ENCODE measurements at regions not wholly inside any gene's neighbourhood (a gene's known extent, or its start where the extent isn't known, plus 50 kb on each side); places are given as distances from the start of the nearest gene placed in this dataset.

DNA sequence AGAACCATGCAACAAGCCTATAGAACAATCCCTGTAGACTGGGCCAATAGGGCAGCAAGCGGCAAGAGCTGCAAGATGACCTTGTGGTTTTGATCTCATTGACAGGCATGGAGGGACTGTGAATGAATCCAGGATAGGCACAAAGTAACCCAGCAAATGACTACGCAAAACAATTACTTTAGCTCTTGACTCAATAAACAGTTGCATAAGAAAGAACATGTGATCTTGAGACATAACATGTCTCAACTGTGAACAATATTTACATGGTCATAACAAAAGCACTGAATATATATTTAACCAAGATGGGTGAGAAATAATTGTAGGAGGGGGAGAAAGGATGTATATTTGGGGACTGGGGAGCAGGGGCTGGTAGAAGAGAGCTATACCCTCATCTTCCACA, 313.7 kb upstream of the CDH5 start:
- TF ChIP-seq, protein P1, sequence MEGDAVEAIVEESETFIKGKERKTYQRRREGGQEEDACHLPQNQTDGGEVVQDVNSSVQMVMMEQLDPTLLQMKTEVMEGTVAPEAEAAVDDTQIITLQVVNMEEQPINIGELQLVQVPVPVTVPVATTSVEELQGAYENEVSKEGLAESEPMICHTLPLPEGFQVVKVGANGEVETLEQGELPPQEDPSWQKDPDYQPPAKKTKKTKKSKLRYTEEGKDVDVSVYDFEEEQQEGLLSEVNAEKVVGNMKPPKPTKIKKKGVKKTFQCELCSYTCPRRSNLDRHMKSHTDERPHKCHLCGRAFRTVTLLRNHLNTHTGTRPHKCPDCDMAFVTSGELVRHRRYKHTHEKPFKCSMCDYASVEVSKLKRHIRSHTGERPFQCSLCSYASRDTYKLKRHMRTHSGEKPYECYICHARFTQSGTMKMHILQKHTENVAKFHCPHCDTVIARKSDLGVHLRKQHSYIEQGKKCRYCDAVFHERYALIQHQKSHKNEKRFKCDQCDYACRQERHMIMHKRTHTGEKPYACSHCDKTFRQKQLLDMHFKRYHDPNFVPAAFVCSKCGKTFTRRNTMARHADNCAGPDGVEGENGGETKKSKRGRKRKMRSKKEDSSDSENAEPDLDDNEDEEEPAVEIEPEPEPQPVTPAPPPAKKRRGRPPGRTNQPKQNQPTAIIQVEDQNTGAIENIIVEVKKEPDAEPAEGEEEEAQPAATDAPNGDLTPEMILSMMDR (IDR thresholded peaks at IDR 0.05; ENCODE audit: insufficient read depth, low read depth, low read length, missing control alignments): no peak
- no peak for DNase-seq (ENCODE audit: low read depth)
- H3K4me3 ChIP-seq (ENCODE audit: low read depth, low read length): no peak overlapping the region

- DNase-seq (ENCODE audit: low read depth): no peak
- no peak overlapping the region for H3K4me3 ChIP-seq (ENCODE audit: low read depth, low read length)
- TF ChIP-seq, protein P1 (IDR thresholded peaks at IDR 0.05; ENCODE audit: insufficient read depth, low read depth, low read length, missing control alignments): no peak
Observed at GRCh38 chr16:66050991-66051390, 315.5 kb upstream of the CDH5 start.

GRCh38 chr16:66049865-66050264, 316.6 kb upstream of the CDH5 start:
- no peak overlapping the region for H3K4me3 ChIP-seq (ENCODE audit: low read depth, low read length)
- DNase-seq (ENCODE audit: low read depth): no peak
- TF ChIP-seq, protein P1 (IDR thresholded peaks at IDR 0.05; ENCODE audit: insufficient read depth, low read depth, low read length, missing control alignments): no peak

DNA sequence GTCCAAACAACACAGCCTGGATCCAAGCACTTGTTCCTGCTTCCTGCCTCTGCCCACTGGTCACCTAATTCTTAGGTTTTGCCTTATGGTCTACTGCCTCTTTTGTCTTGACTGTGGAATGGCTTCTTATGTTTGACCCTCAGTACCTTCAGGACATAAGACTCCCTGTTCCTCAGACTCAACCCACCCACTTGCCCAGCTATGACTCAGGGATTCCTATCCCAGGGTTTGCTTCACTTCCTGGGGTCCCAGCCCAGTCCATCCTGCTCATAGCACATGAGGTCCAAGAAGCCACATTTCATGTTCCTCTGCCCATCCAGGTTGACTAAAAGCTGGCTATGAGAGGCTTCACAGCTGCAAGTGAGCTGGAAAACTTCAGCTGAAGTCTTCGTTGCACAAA, 320.9 kb upstream of the CDH5 start:
- TF ChIP-seq, protein P1 (IDR thresholded peaks at IDR 0.05; ENCODE audit: insufficient read depth, low read depth, low read length, missing control alignments): no peak
- DNase-seq (ENCODE audit: low read depth): no peak
- no peak overlapping the region for H3K4me3 ChIP-seq (ENCODE audit: low read depth, low read length)

- no peak for DNase-seq (ENCODE audit: low read depth)
- TF ChIP-seq, protein P1 (IDR thresholded peaks at IDR 0.05; ENCODE audit: insufficient read depth, low read depth, low read length, missing control alignments): no peak
- no peak overlapping the region for H3K4me3 ChIP-seq (ENCODE audit: low read depth, low read length)
Observed at GRCh38 chr16:66044556-66044955, 321.9 kb upstream of the CDH5 start.

DNA sequence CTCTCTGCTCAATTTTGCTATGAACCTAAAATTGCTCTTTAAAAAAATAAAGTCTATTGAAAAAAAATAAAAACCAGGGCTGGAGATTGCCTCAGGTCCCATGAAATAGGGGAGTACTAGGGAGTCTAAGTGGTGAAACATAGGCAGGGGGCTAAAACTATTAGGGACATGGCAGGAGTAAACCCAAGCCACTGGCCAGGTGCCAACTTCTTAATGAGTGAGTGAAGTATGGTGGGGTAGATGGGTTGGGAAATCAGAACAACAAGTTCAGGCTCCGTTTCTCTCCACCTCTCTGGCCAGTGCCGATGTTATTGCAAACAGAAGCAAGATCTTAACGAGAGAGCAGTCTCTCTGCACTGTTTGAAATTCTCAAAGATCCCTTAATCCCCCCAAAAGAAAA, 322.4 kb upstream of the CDH5 start:
- no peak overlapping the region for H3K4me3 ChIP-seq (ENCODE audit: low read depth, low read length)
- TF ChIP-seq, protein P1 (IDR thresholded peaks at IDR 0.05; ENCODE audit: insufficient read depth, low read depth, low read length, missing control alignments): no peak

DNA sequence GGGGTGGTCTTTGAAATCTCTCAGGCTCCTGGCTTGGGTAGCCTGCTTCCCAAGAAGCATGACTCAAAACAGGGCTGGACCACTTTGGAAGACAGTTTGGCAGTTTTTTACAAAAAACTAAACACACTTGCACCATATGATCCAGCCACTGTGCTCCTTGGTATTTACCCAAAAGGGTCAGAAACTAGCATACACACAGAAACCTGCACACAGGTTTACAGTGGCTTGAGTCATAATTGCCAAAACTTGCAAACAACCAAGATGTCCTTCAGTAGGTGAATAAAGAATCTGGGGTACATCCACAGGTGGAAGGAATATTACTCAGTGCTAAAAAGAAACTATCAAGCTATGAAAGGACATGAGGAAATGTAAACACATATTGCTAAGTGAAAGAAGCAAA, 323.2 kb upstream of the CDH5 start:
- no peak for DNase-seq (ENCODE audit: low read depth)
- TF ChIP-seq, protein P1 (IDR thresholded peaks at IDR 0.05; ENCODE audit: insufficient read depth, low read depth, low read length, missing control alignments): no peak
- H3K4me3 ChIP-seq (ENCODE audit: low read depth, low read length): no peak overlapping the region

More for the DNA sequence above, 322.4 kb upstream of the CDH5 start:
- DNase-seq (ENCODE audit: low read depth): no peak
